ENCODE measurements at regions not wholly inside any gene's neighbourhood (a gene's known extent, or its start where the extent isn't known, plus 50 kb on each side); places are given as distances from the start of the nearest gene placed in this dataset.

DNA sequence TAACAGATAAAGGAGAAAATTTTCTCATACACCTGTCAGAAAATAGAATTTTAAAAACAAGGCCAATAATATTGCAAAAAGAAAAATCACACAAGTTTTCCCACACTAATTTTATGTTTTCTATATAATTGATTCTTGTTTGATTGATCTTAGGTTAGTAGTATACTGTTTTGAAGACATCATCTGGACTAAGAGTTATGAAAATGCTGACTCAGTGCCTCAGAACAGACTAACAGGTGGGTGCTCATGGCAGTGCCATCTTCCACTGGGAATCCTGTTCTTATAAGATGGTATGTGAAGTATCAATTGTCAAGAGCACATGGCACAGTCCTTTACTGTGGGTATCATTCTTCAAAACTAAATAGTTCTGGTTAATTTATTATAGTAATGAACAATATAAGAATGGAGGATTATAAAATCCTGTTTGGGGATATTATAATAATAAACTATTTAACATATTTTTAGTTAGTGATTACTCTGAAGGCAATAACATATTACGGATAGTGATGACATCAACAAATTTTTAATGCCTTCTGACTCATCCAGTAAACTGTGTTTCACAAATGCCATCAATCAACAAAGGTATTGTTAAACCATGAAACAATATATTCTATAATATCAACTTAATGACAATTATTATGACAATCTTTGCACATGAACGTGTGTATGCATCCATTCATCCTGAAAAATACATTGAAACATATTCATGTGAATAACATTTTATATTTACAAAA lies 384.6 kb upstream of the KHDRBS2 start:
- DNase-seq (ENCODE audit: low read depth, low spot score) = no peak

DNA sequence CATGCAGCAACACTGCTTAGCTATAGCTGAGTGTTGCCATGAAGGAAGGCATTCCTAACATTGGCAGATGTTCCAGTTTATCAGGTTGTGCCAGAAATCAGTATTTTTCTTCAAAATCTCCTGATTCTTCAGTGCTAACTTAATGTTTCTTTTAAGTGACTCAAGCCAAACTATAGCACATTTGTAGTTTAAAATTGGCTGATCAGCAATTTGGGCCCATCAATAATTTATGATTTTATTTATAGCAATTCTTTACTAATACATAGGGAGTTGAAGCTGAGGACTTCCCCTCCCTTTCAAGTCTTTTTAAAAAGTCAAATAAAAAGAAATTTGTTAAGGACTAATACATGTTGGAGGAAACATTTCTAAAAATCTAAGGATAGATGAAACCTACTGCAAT lies 383.8 kb upstream of the KHDRBS2 start:
- DNase-seq (ENCODE audit: low read depth, low spot score) = no peak

DNA sequence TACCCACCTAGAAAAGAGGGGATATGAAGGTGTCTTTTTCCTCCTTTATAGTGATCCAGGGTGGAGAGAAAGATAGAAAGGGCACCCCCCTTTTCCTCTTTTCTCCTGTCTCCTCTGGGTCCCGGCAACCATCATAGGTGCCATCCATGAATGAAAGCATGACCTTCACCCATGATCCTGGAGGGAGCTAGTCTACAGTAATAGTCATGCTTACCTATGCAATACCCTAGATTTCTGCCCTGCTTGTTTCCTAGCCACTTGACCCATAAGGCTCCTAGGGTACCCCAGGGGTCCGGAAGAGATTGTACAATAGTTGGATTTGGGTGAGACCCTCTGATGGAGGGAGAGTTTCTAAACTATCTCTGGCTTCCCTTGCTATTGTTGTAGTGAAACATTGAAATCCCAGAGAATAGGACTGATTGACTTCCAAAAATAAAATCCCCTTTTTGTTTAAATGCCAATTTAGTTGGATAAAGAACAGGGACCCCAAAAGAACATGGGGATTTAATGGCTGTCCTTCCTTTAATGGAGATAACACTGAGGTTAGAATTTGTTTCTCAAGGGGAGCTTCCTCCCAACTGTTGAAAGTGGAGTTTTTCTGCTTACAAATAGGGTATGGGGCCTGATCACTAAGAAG lies 366.8 kb upstream of the KHDRBS2 start:
- DNase-seq (ENCODE audit: low read depth, low spot score) = peak; percentile 8

DNA sequence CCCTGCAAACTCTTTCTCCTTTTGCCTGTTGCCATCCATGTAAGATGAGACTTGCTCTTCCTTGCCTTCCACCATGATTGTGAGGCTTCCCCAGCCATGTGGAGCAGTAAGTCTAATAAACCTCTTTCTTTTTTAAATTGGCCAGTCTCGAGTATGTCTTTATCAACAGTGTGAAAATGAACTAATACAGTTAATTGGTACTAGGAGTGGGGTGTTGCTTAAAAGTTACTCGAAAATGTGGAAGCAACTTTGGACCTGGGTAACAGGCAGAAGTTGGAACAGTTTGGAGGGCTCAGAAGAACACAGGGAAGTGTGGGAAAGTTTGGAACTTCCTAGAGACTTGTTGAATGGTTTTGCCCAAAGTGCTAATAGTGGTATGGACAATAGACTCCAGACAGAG lies 359.2 kb upstream of the KHDRBS2 start:
- DNase-seq (ENCODE audit: low read depth, low spot score) = no peak

DNA sequence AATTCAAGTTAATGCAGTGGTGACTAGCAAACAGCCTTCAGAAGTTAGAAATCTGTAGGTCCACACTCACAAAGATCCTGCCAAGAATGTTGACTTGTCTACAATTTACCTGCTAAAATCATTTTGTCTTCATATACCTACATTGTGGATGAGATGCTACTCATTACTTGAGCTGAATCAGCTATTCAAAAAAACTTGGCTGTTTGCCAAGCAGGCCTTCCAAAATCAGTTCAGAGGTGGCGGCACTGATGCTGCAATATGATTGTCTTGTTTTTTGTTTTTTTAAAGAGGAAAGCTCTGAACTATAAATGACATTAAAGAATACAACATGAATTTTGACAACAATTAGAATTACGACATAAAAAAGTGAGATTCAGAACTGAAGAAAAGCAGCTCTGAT lies 354.7 kb upstream of the KHDRBS2 start:
- no peak for DNase-seq (ENCODE audit: low read depth, low spot score)

DNA sequence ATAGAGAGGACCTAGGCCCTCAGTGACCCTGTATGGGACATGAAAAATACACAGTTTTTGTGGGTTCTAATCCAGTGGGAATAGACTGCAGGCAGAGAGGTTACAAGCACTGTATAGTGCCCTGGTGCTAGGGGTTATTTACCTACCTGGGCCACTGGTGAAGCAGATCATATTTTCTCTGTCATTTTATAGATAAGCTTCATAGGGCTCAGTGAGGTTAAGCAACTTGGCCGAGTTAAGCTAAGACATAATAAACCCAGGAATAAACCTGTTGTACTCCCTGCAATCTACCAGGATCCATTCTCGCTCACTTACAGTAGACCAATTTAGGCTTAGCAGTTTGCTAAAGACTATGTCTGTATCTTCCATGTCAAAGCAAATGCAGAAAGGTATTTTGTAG lies 340.6 kb upstream of the KHDRBS2 start:
- no peak for DNase-seq (ENCODE audit: low read depth, low spot score)

DNA sequence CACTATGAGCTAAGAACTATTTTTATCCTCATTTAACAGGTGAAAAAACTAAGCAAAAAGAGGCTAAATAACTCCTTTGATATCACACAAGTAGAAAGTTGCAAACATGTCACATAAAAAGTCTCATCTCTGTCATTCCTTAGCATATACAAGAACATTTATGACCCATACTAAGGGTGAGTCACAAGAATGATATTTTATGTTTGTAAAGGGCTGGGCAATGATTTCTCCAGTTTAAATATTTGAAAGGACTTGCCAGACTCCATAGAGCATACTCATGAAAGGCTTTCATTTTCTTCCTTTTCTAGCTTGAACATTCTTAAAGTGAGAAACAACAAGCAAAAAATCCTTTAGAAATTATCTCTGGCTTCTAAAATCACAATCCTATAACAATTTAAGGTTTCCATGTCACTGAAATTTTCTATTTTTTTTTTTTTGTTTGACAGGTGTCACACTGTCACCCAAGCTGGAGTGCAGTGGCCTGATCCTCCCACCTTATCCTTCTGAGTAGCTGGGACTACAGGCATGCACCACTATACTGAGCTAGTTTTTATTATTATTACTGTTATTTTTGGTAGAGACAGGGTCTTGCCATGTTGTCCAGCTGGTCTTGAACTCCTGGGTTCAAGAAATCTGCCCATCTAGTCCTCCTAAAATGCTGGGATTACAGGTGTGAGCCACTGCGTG lies 338.0 kb upstream of the KHDRBS2 start:
- no peak for DNase-seq (ENCODE audit: low read depth, low spot score)

DNA sequence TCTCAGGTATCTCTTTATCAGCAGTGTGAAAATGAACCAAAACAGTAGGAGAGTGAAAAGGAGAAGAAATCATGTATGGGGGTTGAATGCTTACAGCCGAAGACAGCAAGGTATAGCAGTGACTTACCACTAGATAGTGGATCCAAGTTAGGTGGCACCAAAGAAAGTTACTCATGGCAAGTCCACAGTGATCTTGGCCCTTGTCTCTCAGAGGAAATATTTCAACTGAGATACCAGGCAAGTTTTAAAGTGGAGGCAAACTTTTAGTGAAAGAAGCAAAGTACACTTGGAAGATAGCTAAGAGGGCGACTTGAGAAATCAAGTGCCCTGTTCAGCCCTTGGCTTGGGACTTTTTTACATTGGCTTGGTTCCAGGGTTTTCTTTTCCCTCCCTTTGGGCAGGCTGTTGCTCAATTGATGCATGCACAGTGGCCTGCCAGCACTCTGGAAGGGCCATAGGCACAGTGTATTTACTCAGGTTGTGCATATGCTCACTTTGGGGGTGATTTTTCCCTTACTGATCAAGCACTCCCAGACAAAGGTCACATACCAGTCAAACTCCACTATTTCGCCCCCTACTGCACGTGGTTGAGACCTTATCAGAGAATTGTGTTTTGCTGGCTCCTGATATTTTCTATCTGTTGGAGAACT lies 329.5 kb upstream of the KHDRBS2 start:
- DNase-seq (ENCODE audit: low read depth, low spot score) = no peak

DNA sequence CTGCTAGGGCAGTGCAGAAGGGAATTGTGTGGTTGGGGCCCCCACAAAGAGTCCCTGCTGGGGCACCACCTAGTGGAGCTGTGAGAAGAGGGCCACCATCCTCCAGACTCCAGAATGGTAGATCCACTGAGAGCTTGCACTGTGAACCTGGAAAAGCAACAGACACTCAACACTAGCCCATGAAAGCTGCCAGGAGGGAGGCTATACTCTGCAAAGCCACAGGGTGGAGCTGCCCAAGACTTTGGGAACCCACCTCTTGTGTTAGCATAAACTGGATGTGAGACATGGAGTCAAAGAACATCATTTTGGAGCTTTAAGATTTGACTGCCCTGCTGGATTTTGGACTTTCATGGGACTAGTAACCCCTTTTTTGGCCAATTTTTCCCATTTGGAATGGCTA lies 328.4 kb upstream of the KHDRBS2 start:
- no peak for DNase-seq (ENCODE audit: low read depth, low spot score)

DNA sequence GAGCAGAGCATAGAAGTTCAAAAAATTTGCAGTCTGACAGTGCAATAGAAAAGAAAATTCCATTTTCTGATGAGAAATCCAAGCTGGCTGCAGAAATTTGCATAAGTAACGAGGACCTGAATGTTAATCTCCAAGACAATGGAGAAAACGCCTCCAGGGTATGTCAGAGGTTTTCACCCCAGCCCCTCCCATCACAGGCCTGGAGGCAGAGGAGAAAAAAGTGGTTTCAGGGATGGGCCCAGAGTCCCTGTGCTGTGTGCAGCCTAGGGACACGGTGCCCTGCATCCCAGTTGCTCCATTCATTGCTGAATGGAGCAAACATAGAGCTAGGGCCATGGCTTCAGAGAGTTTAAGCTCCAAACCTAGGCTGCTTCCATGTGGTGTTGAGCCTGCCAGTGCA lies 327.9 kb upstream of the KHDRBS2 start:
- no peak for DNase-seq (ENCODE audit: low read depth, low spot score)

DNA sequence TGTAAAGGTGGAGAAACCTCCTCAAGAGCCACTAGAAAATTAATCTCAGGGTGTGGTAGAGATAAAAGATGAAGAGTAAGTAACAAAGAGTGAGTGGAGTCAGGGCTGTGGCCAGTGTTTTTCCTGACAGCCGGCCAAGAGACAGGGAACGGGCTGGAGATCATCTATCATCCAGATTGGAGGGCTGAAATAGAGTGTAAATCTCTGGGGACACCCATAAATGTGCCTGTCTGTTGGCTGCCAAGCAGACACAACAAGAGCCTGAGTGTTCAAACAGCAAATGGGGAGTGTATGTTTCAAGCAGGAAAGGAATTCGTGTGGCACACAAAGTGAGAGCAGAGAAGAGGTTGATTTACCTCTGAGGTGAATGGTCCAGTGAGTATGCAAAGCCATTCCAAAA lies 326.4 kb upstream of the KHDRBS2 start:
- no peak for DNase-seq (ENCODE audit: low read depth, low spot score)

DNA sequence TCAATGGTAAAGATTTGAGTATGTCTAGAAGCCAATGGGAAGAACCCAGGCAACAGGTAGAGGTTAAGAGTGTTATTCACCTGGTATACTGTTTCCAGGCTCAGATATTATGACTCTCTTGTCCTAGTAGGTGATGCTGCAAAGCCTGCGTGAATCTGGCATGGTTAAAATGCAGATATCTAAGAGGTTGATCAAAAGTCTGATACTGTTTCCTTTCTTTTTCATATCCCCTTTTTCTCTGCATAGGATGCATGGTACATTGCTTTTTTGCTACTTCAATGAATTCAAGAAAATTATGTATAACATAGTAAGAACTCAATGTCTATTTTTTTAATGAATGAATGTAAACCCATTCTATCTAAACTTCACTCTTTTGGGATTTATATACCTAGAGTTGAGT lies 284.3 kb upstream of the KHDRBS2 start:
- no peak for DNase-seq (ENCODE audit: low read depth, low spot score)

DNA sequence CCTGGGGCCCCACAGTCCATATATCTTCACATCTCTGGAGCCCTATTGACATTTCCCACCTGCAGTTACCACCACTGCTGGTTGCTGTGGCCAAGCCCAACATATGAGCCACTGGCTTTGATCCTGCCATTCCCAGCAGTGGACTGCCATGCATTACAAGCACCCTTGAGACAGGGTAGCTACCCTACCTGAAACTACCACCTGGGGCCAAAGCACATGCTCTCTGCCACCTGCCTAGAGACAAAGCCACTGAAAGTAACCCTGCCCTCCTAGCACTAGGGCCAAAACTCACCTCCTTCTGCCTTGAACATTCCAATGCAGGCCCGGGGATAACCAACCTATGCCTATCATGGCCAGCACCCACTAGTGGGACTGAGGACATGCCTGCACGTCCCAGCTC lies 255.5 kb upstream of the KHDRBS2 start:
- DNase-seq (ENCODE audit: low read depth, low spot score) = no peak

DNA sequence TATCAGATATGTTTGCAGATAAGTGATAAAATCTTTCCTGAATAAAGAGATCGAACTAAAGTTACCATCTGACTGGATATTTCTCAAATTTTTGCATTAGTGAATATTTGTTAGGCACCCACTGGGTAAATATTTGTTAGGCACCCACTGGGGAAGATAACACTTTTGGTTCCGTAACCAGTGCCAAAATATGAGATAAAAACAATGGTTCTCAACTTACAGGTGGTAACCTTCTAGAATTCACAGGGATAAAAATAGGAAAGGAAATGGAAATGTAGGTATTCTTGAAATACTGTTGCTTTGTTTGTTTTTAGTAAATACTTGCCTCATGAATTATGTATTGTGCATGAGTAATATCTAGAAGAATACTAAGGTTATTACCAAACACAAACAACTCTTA lies 245.0 kb upstream of the KHDRBS2 start:
- no peak for DNase-seq (ENCODE audit: low read depth, low spot score)

DNA sequence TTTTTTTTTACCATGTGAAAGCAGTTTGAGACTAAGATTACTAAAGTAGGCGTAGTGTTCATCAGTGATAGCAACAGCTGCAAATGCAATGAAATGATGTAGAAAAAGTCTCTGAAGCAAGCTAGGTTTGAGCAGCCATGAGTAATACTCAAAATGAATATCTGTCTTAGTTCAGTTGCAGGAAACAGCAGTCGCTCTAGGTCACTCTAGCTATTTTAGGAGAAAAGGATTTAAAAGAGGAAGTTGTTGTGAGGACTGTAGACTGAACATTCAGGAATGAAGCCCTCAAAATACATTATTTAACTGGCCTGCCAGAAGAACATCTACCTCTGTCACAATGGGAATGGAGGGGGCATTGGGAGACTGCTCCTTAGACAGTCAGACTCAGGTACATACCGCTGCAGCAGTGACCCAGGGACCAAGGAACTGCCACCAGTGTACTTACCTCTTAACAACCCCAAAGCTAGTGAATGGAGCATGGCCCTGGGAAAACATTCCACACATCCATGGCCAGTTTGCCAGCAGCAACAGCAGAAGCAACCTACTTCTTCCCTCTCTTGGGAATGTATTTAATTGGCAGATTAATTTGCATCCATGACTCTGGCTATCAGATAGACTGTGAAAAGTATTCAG lies 243.0 kb upstream of the KHDRBS2 start:
- DNase-seq (ENCODE audit: low read depth, low spot score) = no peak

DNA sequence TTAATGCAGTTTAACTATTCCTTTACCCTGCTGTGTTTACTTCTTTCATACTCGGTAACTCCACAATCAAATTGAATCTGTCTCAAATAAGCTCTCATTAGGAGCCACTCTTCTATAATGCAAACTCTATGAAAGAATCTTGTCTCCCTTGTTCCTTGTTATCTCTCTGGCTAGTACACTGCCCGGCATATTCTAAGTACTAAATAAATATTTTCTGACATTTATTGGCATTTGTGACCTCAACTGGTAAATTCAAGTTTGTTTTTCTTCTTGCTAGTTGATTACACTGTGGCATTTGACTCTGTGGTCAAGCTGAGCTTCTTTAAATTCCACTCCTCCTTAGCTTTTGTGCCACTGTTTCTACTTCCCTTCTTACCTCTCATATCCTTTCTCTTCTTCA lies 237.6 kb upstream of the KHDRBS2 start:
- no peak for DNase-seq (ENCODE audit: low read depth, low spot score)

DNA sequence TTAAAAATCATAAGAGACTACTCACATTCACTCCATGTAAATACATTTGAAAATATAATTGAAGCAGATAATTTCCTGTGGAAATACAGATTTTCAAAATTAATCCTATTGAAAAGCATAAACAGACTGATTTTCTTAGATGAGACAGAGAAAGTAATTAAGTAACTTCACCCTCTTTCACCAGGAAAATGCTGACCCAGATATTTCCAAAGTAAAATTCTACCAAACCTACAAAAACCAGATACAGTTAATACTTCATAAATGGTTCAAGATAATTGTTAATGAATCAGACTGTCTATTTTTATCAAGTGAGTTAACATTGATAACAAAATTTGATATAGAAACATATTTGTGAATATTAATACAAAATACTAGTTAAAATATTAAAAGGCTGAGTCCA lies 233.5 kb upstream of the KHDRBS2 start:
- no peak for DNase-seq (ENCODE audit: low read depth, low spot score)

DNA sequence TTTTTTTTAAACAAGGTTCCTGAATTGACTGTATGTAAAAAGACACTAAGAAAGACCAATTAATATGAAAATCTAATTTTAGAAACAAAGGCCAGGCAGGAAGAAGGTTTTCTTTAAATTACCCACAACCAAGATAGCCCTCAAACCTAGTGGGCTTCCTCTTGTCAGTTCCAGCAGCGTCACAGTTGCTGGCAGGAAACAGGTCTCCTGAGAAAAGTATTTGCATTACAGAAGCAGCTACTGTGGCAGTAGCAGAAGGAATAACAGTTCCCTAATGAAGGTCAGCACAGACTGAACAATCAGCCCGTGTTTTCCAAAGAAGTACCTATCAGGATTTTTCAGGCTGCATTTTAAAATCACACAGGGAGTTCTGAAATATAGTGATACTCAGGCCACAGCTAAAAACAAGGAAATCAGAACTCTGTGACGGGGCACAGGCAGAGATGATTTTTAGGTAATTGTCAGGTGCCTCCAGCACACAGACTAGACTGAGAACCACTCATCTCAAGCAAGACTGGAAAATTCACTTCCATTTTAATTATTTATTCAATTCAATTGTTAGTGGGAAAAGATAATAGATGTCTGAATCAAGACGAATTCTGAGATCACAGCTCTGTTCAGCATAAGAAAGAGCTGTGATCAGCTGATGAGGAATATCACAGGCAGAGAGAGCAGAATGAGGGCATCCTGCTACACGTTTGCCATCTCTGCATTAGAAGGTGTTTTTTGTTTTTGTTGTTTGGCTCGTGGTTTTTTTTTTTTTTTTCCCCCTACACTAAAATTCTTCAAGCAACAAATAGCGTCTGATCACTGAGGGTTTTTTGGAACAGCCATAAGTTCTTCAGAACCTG lies 230.5 kb upstream of the KHDRBS2 start:
- no peak for DNase-seq (ENCODE audit: low read depth, low spot score)

DNA sequence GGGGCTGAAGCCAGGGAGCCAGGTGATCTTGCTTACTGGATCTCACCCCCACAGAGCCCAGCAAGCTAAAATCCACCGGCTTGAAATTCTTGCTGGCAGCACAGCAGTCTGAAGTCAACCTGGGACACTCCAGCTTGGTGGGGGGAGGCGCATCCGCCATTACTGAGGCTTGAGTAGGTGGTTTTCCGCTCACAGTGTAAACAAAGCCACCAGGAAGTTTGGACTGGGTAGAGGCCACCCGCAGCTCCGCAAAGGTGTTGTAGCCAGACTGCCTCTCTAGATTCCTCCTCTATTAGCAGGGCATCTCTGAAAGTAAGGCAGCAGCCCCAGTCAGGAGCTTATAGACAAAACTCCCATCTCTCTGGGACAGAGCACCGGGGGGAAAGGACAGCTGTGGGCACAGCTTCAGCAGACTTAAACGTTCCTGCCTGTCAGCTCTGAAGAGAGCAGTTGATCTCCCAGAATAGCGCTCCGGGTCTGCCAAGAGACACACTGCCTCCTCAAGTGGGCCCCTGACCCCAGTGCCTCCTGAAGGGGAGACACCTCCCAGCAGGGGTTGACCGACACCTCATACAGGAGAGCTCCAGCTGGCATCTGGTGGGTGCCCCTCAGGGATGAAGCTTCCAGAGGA lies 206.3 kb upstream of the KHDRBS2 start:
- DNase-seq (ENCODE audit: low read depth, low spot score) = no peak

DNA sequence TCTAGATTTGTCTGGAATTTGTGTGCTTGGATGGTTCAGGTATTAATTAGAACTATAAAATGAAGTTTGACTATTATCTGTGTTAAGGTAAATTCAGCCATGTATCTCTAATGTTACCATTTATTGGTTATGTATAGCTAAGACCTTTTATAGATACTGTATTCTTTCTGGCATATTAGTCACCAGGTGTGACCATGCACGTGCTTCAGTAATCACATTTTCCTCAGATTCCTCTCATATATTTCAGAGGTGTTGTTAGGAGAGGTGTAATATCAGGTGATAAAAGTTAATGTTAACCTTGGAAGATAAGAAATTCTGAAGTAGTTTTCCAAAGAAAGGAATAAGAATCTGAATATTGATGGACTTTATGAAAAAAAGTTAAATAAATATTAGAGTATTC lies 194.5 kb upstream of the KHDRBS2 start:
- no peak for DNase-seq (ENCODE audit: low read depth, low spot score)
